ENCODE measurements at regions not wholly inside any gene's neighbourhood (a gene's known extent, or its start where the extent isn't known, plus 50 kb on each side); places are given as distances from the start of the nearest gene placed in this dataset.

- H3K4me3 ChIP-seq (ENCODE audit: low read length in 3 of 3), result no peak overlapping the region
- no peaks in the 10 kb centered on the region for H3K27me3 ChIP-seq (ENCODE audit: control insufficient read depth, insufficient read depth, low read length)
- intact Hi-C loops (cut with DNase I), result no loop called here
- no peak for TF ChIP-seq CTCF (IDR thresholded peaks at IDR 0.05; ENCODE audit: borderline replicate concordance, extremely low read depth, insufficient read depth)
- peak overlapping the region in 1 of 2 donors; percentile 14 for H3K27ac ChIP-seq (ENCODE audit: low read depth in 2 of 2, low read length in 2 of 2)
- no peak for FAIRE-seq
- DNase-seq, result no peak
- no peak overlapping the region for H3K9ac ChIP-seq (ENCODE audit: low read length in 3 of 3)
- H3K9me3 ChIP-seq (ENCODE audit: control insufficient read depth in 2 of 3, insufficient read depth in 1 of 3, low read length in 3 of 3), result no peaks in the 10 kb centered on the region
- no peaks in the 10 kb centered on the region for H3K36me3 ChIP-seq (ENCODE audit: control insufficient read depth in 2 of 3, insufficient read depth in 3 of 3, low read length in 3 of 3)
- peaks cover 0 to 17% (median 14%) of the 10 kb centered on the region in 3 donors for H3K4me1 ChIP-seq (ENCODE audit: control insufficient read depth in 2 of 3, insufficient read depth in 2 of 3, low read depth in 1 of 3, low read length in 3 of 3)
Measured at GRCh38 chr10:31694929-31695837, 233.4 kb downstream of the ARHGAP12 start.

- peaks cover 0 to 6% (median 0%) of the 10 kb centered on the region in 3 donors for H3K9me3 ChIP-seq (ENCODE audit: control insufficient read depth in 2 of 3, insufficient read depth in 1 of 3, low read length in 3 of 3)
- no peak overlapping the region for H3K27ac ChIP-seq (ENCODE audit: low read depth in 2 of 2, low read length in 2 of 2)
- no peak for TF ChIP-seq CTCF (IDR thresholded peaks at IDR 0.05; ENCODE audit: borderline replicate concordance, extremely low read depth, insufficient read depth)
- no peaks in the 10 kb centered on the region for H3K27me3 ChIP-seq (ENCODE audit: control insufficient read depth, insufficient read depth, low read length)
- no peak for DNase-seq
- H3K4me1 ChIP-seq (ENCODE audit: control insufficient read depth in 2 of 3, insufficient read depth in 2 of 3, low read depth in 1 of 3, low read length in 3 of 3), result peaks cover 0 to 14% (median 12%) of the 10 kb centered on the region in 3 donors
- no peak overlapping the region for H3K4me3 ChIP-seq (ENCODE audit: low read length in 3 of 3)
- H3K9ac ChIP-seq (ENCODE audit: low read length in 3 of 3), result no peak overlapping the region
- no peaks in the 10 kb centered on the region for H3K36me3 ChIP-seq (ENCODE audit: control insufficient read depth in 2 of 3, insufficient read depth in 3 of 3, low read length in 3 of 3)
- FAIRE-seq, result no peak
- intact Hi-C loops (cut with DNase I), result no loop called here
Measured at GRCh38 chr10:31694126-31694685, 234.4 kb downstream of the ARHGAP12 start.

GRCh38 chr10:31693491-31693890 is 235.1 kb downstream of the ARHGAP12 start:
- H3K27me3 ChIP-seq (ENCODE audit: control insufficient read depth, insufficient read depth, low read length), result no peaks in the 10 kb centered on the region
- H3K9ac ChIP-seq (ENCODE audit: low read length in 3 of 3), result no peak overlapping the region
- DNase-seq (no peak), FAIRE-seq (no peak)
- no peak for TF ChIP-seq CTCF (IDR thresholded peaks at IDR 0.05; ENCODE audit: borderline replicate concordance, extremely low read depth, insufficient read depth)
- peaks cover 0 to 10% (median 0%) of the 10 kb centered on the region in 3 donors for H3K9me3 ChIP-seq (ENCODE audit: control insufficient read depth in 2 of 3, insufficient read depth in 1 of 3, low read length in 3 of 3)
- peaks cover 0 to 11% (median 10%) of the 10 kb centered on the region in 3 donors for H3K4me1 ChIP-seq (ENCODE audit: control insufficient read depth in 2 of 3, insufficient read depth in 2 of 3, low read depth in 1 of 3, low read length in 3 of 3)
- H3K27ac ChIP-seq (ENCODE audit: low read depth in 2 of 2, low read length in 2 of 2), result no peak overlapping the region
- no peaks in the 10 kb centered on the region for H3K36me3 ChIP-seq (ENCODE audit: control insufficient read depth in 2 of 3, insufficient read depth in 3 of 3, low read length in 3 of 3)
- no peak overlapping the region for H3K4me3 ChIP-seq (ENCODE audit: low read length in 3 of 3)
- intact Hi-C loops (cut with DNase I), result no loop called here
